ENCODE measurements at regions not wholly inside any gene's neighbourhood (a gene's known extent, or its start where the extent isn't known, plus 50 kb on each side); places are given as distances from the start of the nearest gene placed in this dataset.
A peak's percentile ranks its signal among the peaks of the same experiment; 100 is the strongest.
"Not testable (repeated sequence)": the region's sequence is repeated elsewhere in the genome, so short reads cannot be mapped to it uniquely, and the experiment has no call there.

DNA sequence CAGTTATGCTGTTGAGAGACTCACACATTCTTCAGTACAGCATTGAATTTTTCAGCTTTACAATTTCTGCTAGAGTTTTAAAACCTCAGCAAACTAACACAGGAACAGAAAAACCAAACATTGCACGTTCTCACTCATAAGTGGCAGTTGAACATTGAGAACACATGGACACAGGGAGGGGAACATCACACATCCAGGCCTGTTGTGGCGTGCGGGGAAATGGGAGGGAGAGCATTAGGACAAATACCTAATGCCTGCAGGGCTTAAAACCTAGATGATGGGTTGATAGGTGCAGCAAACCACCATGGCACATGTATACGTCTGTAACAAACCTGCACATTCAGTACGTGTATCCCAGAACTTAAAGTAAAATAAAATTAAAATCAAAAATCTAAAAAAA, 270.1 kb upstream of the MME start:
- H3K36me3 Mint-ChIP-seq (ENCODE audit: low read depth); H3K27me3 Mint-ChIP-seq; H3K4me3 Mint-ChIP-seq; intact Hi-C loops (cut with micrococcal nuclease); H3K4me1 Mint-ChIP-seq (ENCODE audit: low read depth): not testable (repeated sequence)
- Mint-ChIP-seq H3K27ac (peak overlapping the region; percentile 13), H3K9me3 (peaks cover 29% of the 10 kb centered on the region)

DNA sequence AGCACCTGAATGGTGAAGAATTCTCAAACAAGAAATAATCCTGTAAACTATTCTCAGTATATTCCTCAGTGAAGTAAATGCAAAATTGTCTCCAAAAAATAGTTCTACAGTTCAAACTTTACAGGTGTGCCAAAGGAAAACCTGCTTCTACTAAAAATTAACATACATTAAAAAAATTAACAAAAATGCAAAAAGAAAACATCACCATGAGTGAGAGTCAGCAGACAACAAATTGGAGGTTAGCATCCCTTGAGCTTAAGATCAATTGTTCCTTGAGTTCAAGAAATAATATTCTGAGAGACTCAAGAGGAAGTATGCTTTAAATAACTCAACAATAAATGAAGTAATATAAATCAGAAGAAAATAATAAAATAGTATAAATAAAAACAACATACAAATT, 278.4 kb upstream of the MME start:
- Mint-ChIP-seq H3K27ac (no peak overlapping the region), H3K27me3 (no peaks in the 10 kb centered on the region), H3K4me3 (no peak overlapping the region), H3K36me3 (ENCODE audit: low read depth) (no peaks in the 10 kb centered on the region), H3K9me3 (peaks cover 34% of the 10 kb centered on the region), H3K4me1 (ENCODE audit: low read depth) (no peaks in the 10 kb centered on the region)
- intact Hi-C loops (cut with micrococcal nuclease) = no loop called here

DNA sequence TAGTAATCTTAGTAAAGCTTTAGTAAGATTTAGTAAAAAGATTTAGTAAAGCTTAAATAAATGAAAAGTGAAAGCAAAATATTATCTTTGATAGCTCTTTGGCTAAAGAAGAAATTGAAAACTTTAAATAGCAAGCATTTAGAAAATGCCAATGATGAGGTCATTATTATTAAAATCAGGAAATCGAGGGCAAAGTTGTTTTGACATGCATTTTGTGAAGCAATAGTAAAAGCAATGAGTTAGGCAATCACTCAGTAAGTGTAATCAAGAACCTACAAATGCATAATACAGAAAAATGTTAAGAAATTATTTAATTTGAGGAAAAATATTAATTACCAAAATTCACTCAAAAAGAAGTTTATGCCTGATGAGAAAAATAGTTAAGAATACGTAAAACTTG, 280.3 kb upstream of the MME start:
- H3K27me3 Mint-ChIP-seq = no peaks in the 10 kb centered on the region
- no peaks in the 10 kb centered on the region for H3K36me3 Mint-ChIP-seq (ENCODE audit: low read depth)
- intact Hi-C loops (cut with micrococcal nuclease) = no loop called here

DNA sequence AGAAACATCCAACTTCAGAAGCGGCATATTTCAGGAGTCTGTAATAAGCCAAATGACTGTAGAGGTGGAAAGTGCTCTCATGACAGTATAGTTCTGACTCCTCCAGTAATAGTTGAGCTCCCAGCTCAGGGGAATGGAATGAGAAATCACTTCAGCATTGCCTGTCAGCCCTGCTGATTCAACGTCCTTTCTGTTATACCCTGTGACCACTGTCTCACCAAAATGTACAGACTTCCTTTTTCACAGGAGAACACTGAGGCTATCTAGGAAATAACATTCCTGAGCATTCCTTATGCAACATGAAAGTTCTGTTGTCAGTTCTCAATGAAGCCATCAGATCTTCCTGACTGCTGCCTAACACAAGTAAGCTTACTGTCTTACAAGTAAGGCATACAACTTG, 284.5 kb upstream of the MME start:
- H3K4me3 Mint-ChIP-seq = no peak overlapping the region
- H3K36me3 Mint-ChIP-seq (ENCODE audit: low read depth) = no peaks in the 10 kb centered on the region
- peak overlapping the region; percentile 84 for H3K27ac Mint-ChIP-seq
- no peaks in the 10 kb centered on the region for H3K9me3 Mint-ChIP-seq
- peaks cover 15% of the 10 kb centered on the region for H3K4me1 Mint-ChIP-seq (ENCODE audit: low read depth)
- intact Hi-C loops (cut with micrococcal nuclease) = no loop called here
- no peaks in the 10 kb centered on the region for H3K27me3 Mint-ChIP-seq

More for the DNA sequence above, 280.3 kb upstream of the MME start:
- H3K9me3 Mint-ChIP-seq = peaks cover 14% of the 10 kb centered on the region
- no peak overlapping the region for H3K27ac Mint-ChIP-seq
- H3K4me3 Mint-ChIP-seq = no peak overlapping the region
- H3K4me1 Mint-ChIP-seq (ENCODE audit: low read depth) = peaks cover 4% of the 10 kb centered on the region

DNA sequence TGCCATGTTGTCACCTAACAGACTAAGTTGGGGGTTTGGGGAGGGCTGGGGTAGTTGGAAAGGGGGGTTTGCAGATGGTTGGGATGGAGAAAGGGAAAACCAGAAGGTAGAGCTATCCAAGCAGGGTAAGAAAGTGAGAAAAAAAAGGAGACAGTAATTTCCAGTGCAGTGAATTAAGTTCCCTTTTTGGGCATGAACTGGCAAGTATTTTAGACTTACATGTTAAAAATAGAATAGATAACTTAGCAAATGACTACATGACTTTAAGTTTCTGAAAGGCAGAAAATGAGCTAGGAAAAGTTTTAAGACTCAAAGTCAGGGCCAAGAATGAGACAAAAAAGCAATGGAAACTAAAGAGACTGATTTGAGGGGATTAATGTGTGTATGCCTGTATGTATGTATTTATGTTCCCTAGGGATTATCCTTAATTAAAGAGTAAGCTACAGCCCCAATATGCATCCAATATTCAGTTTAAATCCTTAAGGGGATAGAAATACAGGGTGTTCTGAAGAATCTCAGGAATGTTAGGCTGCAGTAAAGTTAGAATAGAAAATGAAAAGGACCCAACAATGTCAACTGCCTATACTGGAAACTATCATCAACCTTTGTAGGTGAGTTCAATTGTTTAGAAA, 285.2 kb upstream of the MME start:
- H3K27me3 Mint-ChIP-seq = no peaks in the 10 kb centered on the region
- no peaks in the 10 kb centered on the region for H3K36me3 Mint-ChIP-seq (ENCODE audit: low read depth)
- no peak overlapping the region for H3K4me3 Mint-ChIP-seq
- intact Hi-C loops (cut with micrococcal nuclease) = no loop called here
- H3K4me1 Mint-ChIP-seq (ENCODE audit: low read depth) = peaks cover 15% of the 10 kb centered on the region
- H3K27ac Mint-ChIP-seq = peak overlapping the region; percentile 84
- H3K9me3 Mint-ChIP-seq = no peaks in the 10 kb centered on the region

DNA sequence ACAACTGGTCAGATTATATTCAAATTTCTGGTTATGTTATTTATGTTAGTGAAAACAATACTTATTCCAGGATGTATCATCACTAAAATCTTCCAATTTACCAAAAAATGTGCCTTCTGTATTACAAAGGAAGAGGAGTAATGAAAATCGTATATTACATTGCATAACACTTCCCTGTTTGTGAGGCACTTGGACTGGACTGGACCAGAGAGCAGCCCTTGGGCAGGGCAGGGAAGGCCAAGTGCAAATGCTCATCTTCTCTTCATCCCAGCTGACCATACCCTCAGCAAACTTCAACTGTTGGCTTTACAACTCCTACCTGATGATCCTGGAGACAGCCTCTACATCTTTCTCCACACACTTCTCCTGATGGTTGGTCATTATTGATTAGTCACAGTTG, 285.7 kb upstream of the MME start:
- Mint-ChIP-seq H3K27me3 (no peaks in the 10 kb centered on the region), H3K36me3 (ENCODE audit: low read depth) (no peaks in the 10 kb centered on the region), H3K4me3 (no peak overlapping the region), H3K4me1 (ENCODE audit: low read depth) (peaks cover 15% of the 10 kb centered on the region), H3K27ac (peak overlapping the region; percentile 84), H3K9me3 (no peaks in the 10 kb centered on the region)
- intact Hi-C loops (cut with micrococcal nuclease) = no loop called here

DNA sequence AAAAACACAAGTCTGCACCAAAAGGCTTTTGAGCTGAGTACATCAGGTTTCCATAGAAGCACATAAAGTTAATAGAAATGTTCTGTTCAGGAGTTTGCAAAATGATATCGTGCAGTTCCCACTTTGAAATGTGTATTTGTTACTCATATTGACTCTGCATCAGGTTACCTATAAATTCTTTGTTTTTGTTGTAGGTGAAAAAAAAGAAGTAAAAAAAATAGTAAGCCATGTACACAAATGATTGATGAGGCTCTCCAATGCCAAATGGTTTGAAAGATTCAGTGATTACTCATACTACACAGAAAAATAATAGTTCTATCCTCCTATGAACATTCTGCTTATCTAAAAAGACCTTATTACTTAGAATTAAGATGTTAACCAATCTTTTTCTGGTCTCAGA, 287.3 kb upstream of the MME start:
- no peaks in the 10 kb centered on the region for H3K36me3 Mint-ChIP-seq (ENCODE audit: low read depth)
- peaks cover 15% of the 10 kb centered on the region for H3K4me1 Mint-ChIP-seq (ENCODE audit: low read depth)
- H3K27me3 Mint-ChIP-seq = no peaks in the 10 kb centered on the region
- no peak overlapping the region for H3K27ac Mint-ChIP-seq
- intact Hi-C loops (cut with micrococcal nuclease) = no loop called here
- no peak overlapping the region for H3K4me3 Mint-ChIP-seq
- H3K9me3 Mint-ChIP-seq = no peaks in the 10 kb centered on the region

DNA sequence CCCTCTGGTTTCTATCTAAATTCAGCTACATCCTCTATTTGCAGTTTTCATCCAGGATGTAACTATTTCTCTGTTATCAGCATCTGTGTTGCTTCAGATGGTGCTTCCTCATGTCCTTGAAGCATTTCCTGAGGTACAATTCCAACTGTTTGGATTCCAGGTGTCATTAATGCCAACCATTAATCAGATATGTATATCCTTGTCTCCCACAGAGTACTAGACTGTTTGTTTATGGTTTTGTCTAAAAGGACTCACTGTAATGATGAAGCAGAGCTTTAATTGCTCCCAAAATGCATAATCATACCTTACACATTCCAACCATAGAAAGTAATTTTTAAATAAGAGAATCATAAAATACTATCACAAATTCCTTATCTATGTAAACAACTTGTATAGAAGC, 288.5 kb upstream of the MME start:
- Mint-ChIP-seq H3K4me3 (no peak overlapping the region), H3K36me3 (ENCODE audit: low read depth) (no peaks in the 10 kb centered on the region), H3K27ac (no peak overlapping the region), H3K9me3 (no peaks in the 10 kb centered on the region), H3K4me1 (ENCODE audit: low read depth) (peaks cover 17% of the 10 kb centered on the region), H3K27me3 (no peaks in the 10 kb centered on the region)
- intact Hi-C loops (cut with micrococcal nuclease) = no loop called here

DNA sequence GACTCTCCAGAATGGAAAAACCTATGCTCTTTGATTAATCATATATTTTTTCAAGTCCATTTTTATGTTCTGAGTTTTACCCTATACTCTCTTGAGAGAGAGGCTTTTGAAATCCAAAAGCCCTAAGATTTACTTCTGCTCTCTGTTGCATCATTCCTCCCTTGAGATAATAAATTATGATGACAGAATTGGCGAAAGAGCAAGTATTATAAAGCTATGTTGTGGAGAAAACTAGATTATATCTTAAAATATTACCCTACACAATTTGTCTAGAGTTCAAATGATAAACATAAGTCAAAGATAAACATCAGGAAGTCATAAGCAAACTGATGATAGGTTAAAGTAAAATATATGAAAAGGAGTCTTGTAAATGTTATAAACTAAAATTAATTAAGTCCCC, 293.4 kb upstream of the MME start:
- Mint-ChIP-seq H3K27ac (peak overlapping the region; percentile 60), H3K4me3 (no peak overlapping the region), H3K27me3 (no peaks in the 10 kb centered on the region), H3K36me3 (ENCODE audit: low read depth) (no peaks in the 10 kb centered on the region), H3K4me1 (ENCODE audit: low read depth) (peaks cover 39% of the 10 kb centered on the region), H3K9me3 (no peaks in the 10 kb centered on the region)
- intact Hi-C loops (cut with micrococcal nuclease) = no loop called here

DNA sequence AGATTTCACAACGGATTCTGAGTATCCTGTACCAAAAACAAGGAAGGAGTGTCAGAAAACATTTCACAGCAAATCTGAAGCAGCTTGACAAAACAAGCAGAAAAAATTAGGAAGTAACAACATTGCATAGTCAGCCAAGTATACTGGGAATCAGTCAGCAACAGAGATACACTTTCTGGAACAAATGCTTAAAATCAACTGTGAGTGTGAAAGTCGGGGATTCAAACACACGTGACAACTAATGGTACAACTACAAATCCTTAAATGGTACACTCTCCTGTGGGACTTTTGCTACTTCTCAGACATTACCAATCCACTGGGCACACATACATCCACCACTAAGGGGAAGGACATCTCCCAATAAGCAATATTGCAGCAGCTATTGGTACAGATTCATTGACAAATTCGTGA, 296.6 kb upstream of the MME start:
- Mint-ChIP-seq H3K36me3 (ENCODE audit: low read depth) (no peaks in the 10 kb centered on the region), H3K9me3 (no peaks in the 10 kb centered on the region), H3K27ac (peak overlapping the region; percentile 84), H3K27me3 (no peaks in the 10 kb centered on the region), H3K4me3 (no peak overlapping the region), H3K4me1 (ENCODE audit: low read depth) (peaks cover 53% of the 10 kb centered on the region)
- intact Hi-C loops (cut with micrococcal nuclease) = no loop called here

DNA sequence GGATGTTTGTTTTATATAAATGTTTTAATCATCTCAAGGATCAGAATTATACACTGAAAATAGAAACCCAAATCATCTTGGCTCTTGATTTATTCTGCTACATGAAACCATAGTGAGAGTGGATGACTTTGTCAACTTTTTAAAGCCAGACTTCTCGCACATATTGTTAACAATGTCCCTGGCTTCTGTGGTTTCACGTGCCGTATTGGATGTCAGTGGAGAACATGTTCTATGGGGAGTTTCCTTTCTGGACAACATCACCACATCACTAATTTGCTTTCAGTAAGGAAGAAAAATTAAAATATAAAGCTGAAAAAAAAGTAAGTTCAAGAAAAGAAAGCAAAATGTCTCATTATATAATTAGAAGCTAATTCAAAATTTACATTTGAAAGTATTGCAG, 297.1 kb upstream of the MME start:
- Mint-ChIP-seq H3K36me3 (ENCODE audit: low read depth) (no peaks in the 10 kb centered on the region), H3K4me3 (no peak overlapping the region), H3K27ac (peak overlapping the region; percentile 84), H3K4me1 (ENCODE audit: low read depth) (peaks cover 57% of the 10 kb centered on the region), H3K9me3 (no peaks in the 10 kb centered on the region), H3K27me3 (no peaks in the 10 kb centered on the region)
- intact Hi-C loops (cut with micrococcal nuclease) = no loop called here

DNA sequence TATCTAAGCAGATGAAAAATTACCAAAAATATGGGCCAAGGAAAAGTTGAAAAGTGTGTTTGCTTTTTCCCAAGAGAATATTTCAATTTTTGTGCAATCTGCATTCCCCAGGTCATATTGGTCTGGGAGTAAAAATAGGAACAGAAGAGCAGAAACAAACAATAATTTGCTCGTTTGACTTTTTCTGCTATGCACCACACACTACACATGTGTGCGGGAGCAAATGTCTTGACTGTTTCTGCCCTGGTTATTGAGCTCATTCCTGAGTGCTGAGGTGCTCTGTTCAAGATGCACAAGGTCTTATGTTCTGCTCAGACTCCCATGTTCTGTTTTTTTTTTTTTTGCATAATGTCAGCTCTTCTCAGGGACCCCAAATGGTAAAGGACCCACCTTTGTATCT, 298.0 kb upstream of the MME start:
- no peaks in the 10 kb centered on the region for H3K36me3 Mint-ChIP-seq (ENCODE audit: low read depth)
- H3K27me3 Mint-ChIP-seq = no peaks in the 10 kb centered on the region
- H3K4me1 Mint-ChIP-seq (ENCODE audit: low read depth) = peaks cover 65% of the 10 kb centered on the region
- H3K4me3 Mint-ChIP-seq = no peak overlapping the region
- intact Hi-C loops (cut with micrococcal nuclease) = no loop called here
- peak overlapping the region; percentile 84 for H3K27ac Mint-ChIP-seq
- H3K9me3 Mint-ChIP-seq = no peaks in the 10 kb centered on the region

DNA sequence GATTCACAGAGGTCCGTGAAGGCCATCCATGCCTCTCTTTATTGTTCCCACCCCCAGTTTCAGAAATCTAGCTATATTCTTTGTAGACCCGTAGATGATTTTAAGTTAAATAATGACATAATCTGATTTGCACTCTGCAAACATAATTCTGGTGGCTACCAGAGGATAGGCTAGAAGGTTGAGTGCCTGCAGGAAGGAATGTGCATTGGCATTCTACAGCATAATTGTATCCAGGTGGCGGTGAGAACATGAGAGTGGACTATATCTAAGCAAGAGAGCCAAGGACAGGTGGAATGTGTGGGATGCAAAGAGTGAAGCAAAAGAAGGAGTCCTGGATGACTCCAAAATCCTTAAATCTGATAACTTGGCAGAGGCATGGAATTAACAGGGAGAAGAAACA, 298.5 kb upstream of the MME start:
- H3K9me3 Mint-ChIP-seq = no peaks in the 10 kb centered on the region
- no peak overlapping the region for H3K4me3 Mint-ChIP-seq
- no peaks in the 10 kb centered on the region for H3K36me3 Mint-ChIP-seq (ENCODE audit: low read depth)
- H3K4me1 Mint-ChIP-seq (ENCODE audit: low read depth) = peaks cover 68% of the 10 kb centered on the region
- no peaks in the 10 kb centered on the region for H3K27me3 Mint-ChIP-seq
- intact Hi-C loops (cut with micrococcal nuclease) = no loop called here
- H3K27ac Mint-ChIP-seq = peak overlapping the region; percentile 84

DNA sequence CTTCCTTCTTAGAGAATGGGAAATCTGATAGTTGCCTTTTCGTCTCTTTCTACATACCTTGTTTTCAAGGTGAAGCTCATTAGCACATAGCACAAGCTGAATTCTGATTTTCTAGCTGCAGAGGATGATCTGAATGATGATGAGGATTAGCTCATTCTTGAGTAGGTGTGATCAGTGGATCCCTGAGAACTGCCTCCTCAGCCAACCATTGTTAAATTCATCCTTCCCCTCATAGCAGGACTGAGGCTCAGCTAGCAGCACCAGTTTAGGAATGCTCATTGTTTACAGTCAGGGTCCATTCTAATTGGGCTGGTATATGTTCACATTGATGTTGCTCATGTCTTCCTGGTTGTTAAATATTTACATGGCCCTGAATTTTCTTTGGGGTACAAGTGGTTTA, 299.9 kb upstream of the MME start:
- intact Hi-C loops (cut with micrococcal nuclease) = no loop called here
- Mint-ChIP-seq H3K4me1 (ENCODE audit: low read depth) (peaks cover 69% of the 10 kb centered on the region), H3K27ac (peak overlapping the region; percentile 37), H3K4me3 (no peak overlapping the region), H3K27me3 (no peaks in the 10 kb centered on the region), H3K9me3 (no peaks in the 10 kb centered on the region), H3K36me3 (ENCODE audit: low read depth) (no peaks in the 10 kb centered on the region)

DNA sequence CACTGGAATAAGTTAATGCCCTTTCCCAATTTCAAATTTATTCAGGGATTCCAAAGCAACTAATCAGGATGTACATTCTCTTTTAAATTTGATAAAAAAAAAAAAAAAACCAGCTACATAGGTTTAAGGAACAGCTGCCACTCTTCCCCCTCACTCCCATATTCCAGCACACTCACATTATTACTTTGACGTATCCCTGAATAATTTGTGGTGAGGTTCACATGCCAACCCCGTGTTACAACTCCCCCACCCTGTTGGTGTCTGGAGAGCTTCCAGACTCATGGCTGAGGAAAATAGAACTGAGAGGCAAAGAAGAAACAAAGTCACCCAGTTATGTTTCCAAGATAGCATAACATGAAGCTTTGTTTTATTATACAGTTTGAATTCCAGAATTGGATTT, 300.5 kb upstream of the MME start:
- Mint-ChIP-seq H3K4me1 (ENCODE audit: low read depth) (peaks cover 68% of the 10 kb centered on the region), H3K27me3 (no peaks in the 10 kb centered on the region), H3K27ac (peak overlapping the region; percentile 57), H3K9me3 (no peaks in the 10 kb centered on the region), H3K36me3 (ENCODE audit: low read depth) (no peaks in the 10 kb centered on the region), H3K4me3 (no peak overlapping the region)
- intact Hi-C loops (cut with micrococcal nuclease) = no loop called here

Measured in dendritic cell treated with granulocyte-macrophage colony-stimulating factor and Interleukin-4, amounts not matched to agents 40 ng/mL and 50 ng/mL, for 4 days (primary cell).